ENCODE measurements at regions not wholly inside any gene's neighbourhood (a gene's known extent, or its start where the extent isn't known, plus 50 kb on each side); places are given as distances from the start of the nearest gene placed in this dataset.

DNA sequence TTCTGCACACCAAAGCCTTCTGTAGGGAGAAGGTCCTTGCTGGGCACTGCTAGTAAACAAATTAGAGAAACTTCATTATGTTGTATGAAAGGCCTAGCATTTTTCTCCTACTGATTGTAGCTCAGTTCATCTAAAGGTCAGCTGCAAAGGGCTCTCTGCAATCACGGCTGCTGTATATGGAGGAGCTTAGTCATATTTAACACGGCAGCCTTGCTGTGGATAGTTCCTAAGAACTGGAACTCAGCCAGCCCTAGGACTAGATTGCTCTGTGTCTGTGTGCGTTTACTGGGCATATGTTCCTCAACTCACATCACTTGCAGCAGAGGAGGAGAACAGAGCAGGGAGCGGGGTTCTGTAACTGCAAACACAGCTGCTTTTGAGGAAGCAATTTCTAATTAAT lies 1103.9 kb upstream of the KLHL29 start:
- ATAC-seq (peak; percentile 67), DNase-seq (peak in 2 of 4 donors; percentile 44 to 74)
- Histone ChIP-seq H3K36me3 (no peaks in the 10 kb centered on the region), H3K4me3 (no peak overlapping the region), H3K4me1 (no peaks in the 10 kb centered on the region), H3K27ac (no peak overlapping the region), H3K27me3 (no peaks in the 10 kb centered on the region), H3K9me3 (no peaks in the 10 kb centered on the region)
- TF ChIP-seq, protein P1, sequence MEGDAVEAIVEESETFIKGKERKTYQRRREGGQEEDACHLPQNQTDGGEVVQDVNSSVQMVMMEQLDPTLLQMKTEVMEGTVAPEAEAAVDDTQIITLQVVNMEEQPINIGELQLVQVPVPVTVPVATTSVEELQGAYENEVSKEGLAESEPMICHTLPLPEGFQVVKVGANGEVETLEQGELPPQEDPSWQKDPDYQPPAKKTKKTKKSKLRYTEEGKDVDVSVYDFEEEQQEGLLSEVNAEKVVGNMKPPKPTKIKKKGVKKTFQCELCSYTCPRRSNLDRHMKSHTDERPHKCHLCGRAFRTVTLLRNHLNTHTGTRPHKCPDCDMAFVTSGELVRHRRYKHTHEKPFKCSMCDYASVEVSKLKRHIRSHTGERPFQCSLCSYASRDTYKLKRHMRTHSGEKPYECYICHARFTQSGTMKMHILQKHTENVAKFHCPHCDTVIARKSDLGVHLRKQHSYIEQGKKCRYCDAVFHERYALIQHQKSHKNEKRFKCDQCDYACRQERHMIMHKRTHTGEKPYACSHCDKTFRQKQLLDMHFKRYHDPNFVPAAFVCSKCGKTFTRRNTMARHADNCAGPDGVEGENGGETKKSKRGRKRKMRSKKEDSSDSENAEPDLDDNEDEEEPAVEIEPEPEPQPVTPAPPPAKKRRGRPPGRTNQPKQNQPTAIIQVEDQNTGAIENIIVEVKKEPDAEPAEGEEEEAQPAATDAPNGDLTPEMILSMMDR (IDR thresholded peaks at IDR 0.05), result no peak
- intact Hi-C loops (cut with DNase I), result no loop called here

DNA sequence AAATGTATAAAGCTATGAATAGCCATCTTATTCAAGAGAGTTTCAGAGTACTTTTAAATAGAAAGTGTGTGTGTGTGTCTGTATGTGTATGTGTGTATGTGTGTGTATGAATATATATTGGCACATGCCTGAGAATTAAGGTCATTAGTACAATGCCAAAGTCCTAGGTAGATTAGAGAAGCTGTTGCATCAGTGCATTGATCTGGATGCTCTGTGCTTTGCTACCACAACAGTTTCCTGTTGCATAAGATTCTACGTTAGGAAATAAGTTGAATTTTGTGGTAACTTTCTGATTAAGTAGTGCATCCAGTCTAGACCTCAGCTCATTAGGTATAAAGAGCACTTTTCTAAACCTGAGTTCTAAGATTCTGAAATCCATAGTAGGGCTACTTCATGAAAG lies 1102.8 kb upstream of the KLHL29 start:
- no peak overlapping the region for H3K27ac ChIP-seq
- H3K9me3 ChIP-seq, result no peaks in the 10 kb centered on the region
- H3K4me1 ChIP-seq, result no peaks in the 10 kb centered on the region
- DNase-seq (no peak), ATAC-seq (no peak)
- intact Hi-C loops (cut with DNase I), result no loop called here
- no peaks in the 10 kb centered on the region for H3K27me3 ChIP-seq
- no peaks in the 10 kb centered on the region for H3K36me3 ChIP-seq
- no peak overlapping the region for H3K4me3 ChIP-seq
- TF ChIP-seq, protein P1 (IDR thresholded peaks at IDR 0.05), result no peak

DNA sequence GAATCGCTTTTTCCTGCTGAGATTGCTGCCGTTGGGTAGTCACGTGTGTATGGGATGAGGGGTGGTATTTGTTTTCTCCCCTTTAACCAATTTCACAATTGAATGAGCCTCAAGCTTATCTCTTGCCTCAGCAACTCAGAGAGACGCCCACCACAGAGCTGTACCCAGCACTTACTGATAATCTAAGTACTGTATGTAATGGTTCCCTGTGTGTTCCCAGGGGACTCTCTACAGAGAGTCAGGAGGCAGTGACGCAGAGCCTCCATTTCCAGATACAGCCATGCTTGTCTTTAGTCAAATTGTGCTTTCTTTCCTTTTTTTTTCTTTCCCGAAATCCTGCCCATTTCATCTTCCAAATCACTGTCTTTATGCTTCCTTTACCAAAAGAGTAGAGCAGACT lies 1102.1 kb upstream of the KLHL29 start:
- intact Hi-C loops (cut with DNase I), result no loop called here
- no peak for ATAC-seq

DNA sequence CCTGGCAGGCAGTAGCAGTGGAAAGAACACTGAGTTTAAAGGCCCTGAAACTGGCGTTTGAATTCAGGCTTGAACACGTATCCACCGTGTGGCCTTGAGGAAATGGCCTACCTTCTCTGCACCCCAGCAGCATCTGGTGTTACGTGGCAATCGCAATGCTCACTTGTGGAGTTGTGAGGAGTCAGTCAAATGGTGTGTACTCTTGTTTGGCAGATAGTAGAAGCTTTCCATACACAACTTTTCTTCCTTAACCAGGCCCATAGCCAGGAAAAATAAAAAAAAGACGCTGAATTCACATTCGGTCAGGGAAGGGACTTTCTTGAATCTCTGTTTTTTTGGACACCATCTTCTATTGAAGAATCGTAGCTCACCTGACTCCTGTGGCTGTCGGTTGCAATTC lies 1101.5 kb upstream of the KLHL29 start:
- Histone ChIP-seq H3K36me3 (no peaks in the 10 kb centered on the region), H3K9me3 (no peaks in the 10 kb centered on the region), H3K4me3 (no peak overlapping the region), H3K27me3 (no peaks in the 10 kb centered on the region), H3K4me1 (no peaks in the 10 kb centered on the region), H3K27ac (no peak overlapping the region)
- no peak for ATAC-seq
- intact Hi-C loops (cut with DNase I), result no loop called here
- TF ChIP-seq, protein P1 (IDR thresholded peaks at IDR 0.05), result no peak
- DNase-seq, result no peak

More for the DNA sequence above, 1102.1 kb upstream of the KLHL29 start:
- Histone ChIP-seq H3K27me3 (no peaks in the 10 kb centered on the region), H3K4me3 (no peak overlapping the region), H3K27ac (no peak overlapping the region), H3K9me3 (no peaks in the 10 kb centered on the region), H3K36me3 (no peaks in the 10 kb centered on the region), H3K4me1 (no peaks in the 10 kb centered on the region)
- DNase-seq, result no peak
- TF ChIP-seq, protein P1 (IDR thresholded peaks at IDR 0.05), result no peak

DNA sequence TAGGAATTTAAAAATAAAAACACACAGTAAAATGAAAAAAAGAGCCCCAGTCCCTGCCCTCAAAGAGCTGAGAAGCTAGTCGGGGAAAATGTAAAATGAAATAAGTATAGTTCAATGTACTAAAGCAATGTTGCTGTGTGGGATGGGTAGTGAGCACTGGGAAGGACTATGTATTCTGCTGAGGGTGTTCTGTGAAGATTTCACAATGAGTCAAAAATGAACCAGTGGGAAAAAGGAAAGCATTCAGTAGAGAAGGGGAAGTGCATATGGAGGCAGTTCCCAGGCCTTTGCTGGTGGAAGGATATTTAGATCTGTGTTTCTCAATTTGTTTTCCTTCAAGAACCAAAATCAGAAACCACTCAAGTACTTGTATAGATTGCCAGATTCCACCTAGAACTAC lies 1094.7 kb upstream of the KLHL29 start:
- intact Hi-C loops (cut with DNase I), result no loop called here
- H3K36me3 ChIP-seq, result no peaks in the 10 kb centered on the region

More for the DNA sequence above, 1094.7 kb upstream of the KLHL29 start:
- ATAC-seq, result no peak
- H3K9me3 ChIP-seq, result no peaks in the 10 kb centered on the region
- no peak overlapping the region for H3K4me3 ChIP-seq
- DNase-seq, result no peak
- no peaks in the 10 kb centered on the region for H3K27me3 ChIP-seq
- no peak overlapping the region for H3K27ac ChIP-seq
- H3K4me1 ChIP-seq, result no peaks in the 10 kb centered on the region
- TF ChIP-seq, protein P1 (IDR thresholded peaks at IDR 0.05), result no peak
